KMS-11 (cell line): ENCODE measurements at regions not wholly inside any gene's neighbourhood (a gene's known extent, or its start where the extent isn't known, plus 50 kb on each side); places are given as distances from the start of the nearest gene placed in this dataset.

Experiments used
- H2AFZ ChIP-seq: fragments of 200-600 bp; sonication (generic); 2 replicates; pipeline ENCODE4 v1.6.1; 2016; ENCODE audit warnings: antibody characterized with exemption, mixed run types, low read depth
- H3K27ac ChIP-seq: fragments of 200-600 bp; sonication (generic); 2 replicates; pipeline ENCODE4 v1.6.1; 2016; ENCODE audit warnings: mild to moderate bottlenecking, mixed run types
- H3K27me3 ChIP-seq: fragments of 200-600 bp; sonication (generic); 2 replicates; pipeline ENCODE4 v1.6.1; 2017; ENCODE audit warnings: mild to moderate bottlenecking, low read depth, mixed run types, moderate library complexity; ENCODE audit not compliant: insufficient read depth
- H3K36me3 ChIP-seq: fragments of 200-600 bp; sonication (generic); 2 replicates; pipeline ENCODE4 v1.6.1; 2017; ENCODE audit warnings: mild to moderate bottlenecking, mixed run types; ENCODE audit not compliant: insufficient read depth
- H3K4me1 ChIP-seq: fragments of 200-600 bp; sonication (generic); 2 replicates; pipeline ENCODE4 v1.6.1; 2016; ENCODE audit warnings: mild to moderate bottlenecking, low read depth, mixed run types; ENCODE audit not compliant: poor library complexity, severe bottlenecking
- H3K4me2 ChIP-seq: fragments of 200-600 bp; sonication (generic); 2 replicates; pipeline ENCODE4 v1.7.0; 2016; ENCODE audit warnings: mild to moderate bottlenecking, mixed run types
- H3K4me3 ChIP-seq: fragments of 200-600 bp; sonication (generic); IDR thresholded peaks from 2 replicates; pipeline ENCODE4 v1.6.1; 2017; ENCODE audit warnings: low read depth, low read length, mixed read lengths; ENCODE audit not compliant: insufficient read depth
- H3K79me2 ChIP-seq: fragments of 200-600 bp; sonication (generic); 2 replicates; pipeline ENCODE4 v1.6.1; 2016; ENCODE audit warnings: low read depth, mixed run types; ENCODE audit not compliant: insufficient read depth
- H3K9ac ChIP-seq: fragments of 200-600 bp; sonication (generic); 2 replicates; pipeline ENCODE4 v1.6.1; 2016; ENCODE audit warnings: mild to moderate bottlenecking, mixed run types
- H4K20me1 ChIP-seq: fragments of 200-600 bp; sonication (generic); 2 replicates; pipeline ENCODE4 v1.6.1; 2016; ENCODE audit warnings: mild to moderate bottlenecking, mixed run types; ENCODE audit not compliant: insufficient read depth
- TF ChIP-seq, protein P1 (sequence below): fragments of 200-600 bp; sonication (generic); conservative IDR thresholded peaks from 2 replicates; pipeline ENCODE4 v1.6.1; 2017; ENCODE audit warnings: low read depth, mild to moderate bottlenecking, antibody characterized with exemption, low read length, moderate library complexity, mixed read lengths

DNA sequence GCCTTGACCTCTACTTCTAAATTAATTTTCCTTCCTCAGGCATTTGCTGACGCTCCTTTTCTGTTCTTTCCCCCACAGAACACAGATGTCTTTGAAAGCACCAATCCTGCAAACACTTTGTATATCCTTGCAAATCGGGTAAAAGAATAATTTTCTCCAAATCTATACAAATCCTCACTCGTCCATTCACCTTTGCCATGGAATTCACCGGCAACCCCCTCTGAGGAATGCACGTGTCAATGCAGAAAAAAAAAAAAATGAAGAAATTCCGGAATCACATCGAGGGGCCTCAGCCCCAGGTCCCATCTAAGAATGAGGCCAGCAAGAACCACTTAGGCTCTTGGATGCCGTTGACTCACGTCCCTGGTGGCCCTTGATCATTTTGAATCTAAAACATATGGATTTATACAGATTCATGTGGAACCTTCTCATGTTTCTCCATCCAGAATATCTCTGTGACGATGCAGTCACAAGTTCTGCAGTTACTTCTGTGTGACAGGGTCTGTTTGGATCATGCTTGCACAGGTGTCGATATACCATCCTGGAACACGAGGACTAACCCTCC lies 136.9 kb downstream of the RBFOX3 start:
- Histone ChIP-seq H3K79me2 (no peaks in the 10 kb centered on the region), H2AFZ (no peak overlapping the region), H3K4me2 (no peak overlapping the region), H3K4me3 (no peak overlapping the region), H4K20me1 (no peaks in the 10 kb centered on the region), H3K36me3 (no peaks in the 10 kb centered on the region), H3K4me1 (no peaks in the 10 kb centered on the region), H3K27me3 (peaks cover 89% of the 10 kb centered on the region), H3K27ac (no peak overlapping the region), H3K9ac (no peak overlapping the region)
- TF ChIP-seq, protein P1, sequence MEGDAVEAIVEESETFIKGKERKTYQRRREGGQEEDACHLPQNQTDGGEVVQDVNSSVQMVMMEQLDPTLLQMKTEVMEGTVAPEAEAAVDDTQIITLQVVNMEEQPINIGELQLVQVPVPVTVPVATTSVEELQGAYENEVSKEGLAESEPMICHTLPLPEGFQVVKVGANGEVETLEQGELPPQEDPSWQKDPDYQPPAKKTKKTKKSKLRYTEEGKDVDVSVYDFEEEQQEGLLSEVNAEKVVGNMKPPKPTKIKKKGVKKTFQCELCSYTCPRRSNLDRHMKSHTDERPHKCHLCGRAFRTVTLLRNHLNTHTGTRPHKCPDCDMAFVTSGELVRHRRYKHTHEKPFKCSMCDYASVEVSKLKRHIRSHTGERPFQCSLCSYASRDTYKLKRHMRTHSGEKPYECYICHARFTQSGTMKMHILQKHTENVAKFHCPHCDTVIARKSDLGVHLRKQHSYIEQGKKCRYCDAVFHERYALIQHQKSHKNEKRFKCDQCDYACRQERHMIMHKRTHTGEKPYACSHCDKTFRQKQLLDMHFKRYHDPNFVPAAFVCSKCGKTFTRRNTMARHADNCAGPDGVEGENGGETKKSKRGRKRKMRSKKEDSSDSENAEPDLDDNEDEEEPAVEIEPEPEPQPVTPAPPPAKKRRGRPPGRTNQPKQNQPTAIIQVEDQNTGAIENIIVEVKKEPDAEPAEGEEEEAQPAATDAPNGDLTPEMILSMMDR: no peak

DNA sequence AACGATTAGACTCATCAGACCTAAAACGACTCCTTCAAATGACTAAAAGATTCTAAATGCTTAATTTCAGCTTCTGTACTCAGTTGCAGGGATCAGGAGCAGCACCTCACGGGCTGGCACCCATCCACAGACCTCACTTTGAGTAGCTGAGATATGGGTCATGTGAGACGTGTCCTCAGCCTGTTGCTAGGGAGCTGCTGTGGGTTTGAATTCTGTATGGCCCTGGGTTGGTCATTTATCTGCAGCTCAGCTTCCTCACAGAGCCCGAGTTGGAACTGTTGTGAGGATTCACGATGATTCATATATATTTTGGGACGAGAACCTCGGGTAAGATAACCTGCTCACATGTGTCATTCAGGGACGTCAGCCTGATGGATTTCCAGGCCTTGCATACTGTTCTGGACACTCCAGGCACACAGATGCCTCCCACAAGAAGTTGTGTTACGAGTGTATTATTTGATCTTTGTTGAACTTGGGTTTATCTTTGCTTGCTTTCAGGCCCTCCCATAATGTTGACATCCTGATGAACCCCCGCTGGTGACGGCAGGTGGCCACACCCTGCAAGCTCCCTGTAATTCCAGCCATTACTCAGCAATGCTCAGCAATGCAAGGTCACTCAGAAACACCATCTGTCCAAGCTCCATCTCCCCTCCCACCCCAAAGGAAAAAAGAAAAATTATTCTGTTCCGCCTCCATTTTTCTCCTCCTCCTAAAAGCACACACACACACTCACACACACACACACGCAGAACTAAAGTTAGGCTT lies 137.6 kb downstream of the RBFOX3 start:
- Histone ChIP-seq H4K20me1 (no peaks in the 10 kb centered on the region), H3K9ac (no peak overlapping the region), H3K4me2 (no peak overlapping the region), H3K27ac (no peak overlapping the region), H3K27me3 (peaks cover 89% of the 10 kb centered on the region), H3K4me1 (no peaks in the 10 kb centered on the region), H2AFZ (no peak overlapping the region), H3K4me3 (no peak overlapping the region), H3K79me2 (no peaks in the 10 kb centered on the region), H3K36me3 (no peaks in the 10 kb centered on the region)
- TF ChIP-seq, protein P1: no peak

DNA sequence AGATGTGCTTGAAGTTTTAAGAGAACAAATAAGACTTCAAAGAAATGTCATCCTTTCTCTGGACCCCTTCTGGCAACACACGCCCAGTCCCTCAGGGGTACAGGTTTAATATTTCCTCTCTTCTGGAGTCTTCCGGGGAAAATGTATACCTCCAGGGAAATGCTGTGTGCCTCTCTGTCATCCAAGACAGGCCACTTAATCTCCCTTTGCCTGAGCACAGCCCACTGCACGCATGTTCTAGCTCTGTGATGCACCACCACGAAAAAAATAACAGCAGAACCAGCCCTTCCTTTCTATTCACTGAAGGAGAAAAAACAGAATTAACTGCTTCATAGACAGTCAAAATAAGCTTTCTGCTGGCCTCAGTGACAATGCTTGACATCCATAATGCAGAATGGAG lies 140.1 kb downstream of the RBFOX3 start:
- TF ChIP-seq, protein P1: no peak
- no peak overlapping the region for H3K4me2 ChIP-seq
- H3K36me3 ChIP-seq: no peaks in the 10 kb centered on the region
- no peaks in the 10 kb centered on the region for H3K79me2 ChIP-seq
- H2AFZ ChIP-seq: no peak overlapping the region
- peaks cover 91% of the 10 kb centered on the region for H3K27me3 ChIP-seq
- H3K4me3 ChIP-seq: no peak overlapping the region
- no peaks in the 10 kb centered on the region for H4K20me1 ChIP-seq
- no peak overlapping the region for H3K9ac ChIP-seq
- H3K27ac ChIP-seq: no peak overlapping the region
- H3K4me1 ChIP-seq: no peaks in the 10 kb centered on the region

DNA sequence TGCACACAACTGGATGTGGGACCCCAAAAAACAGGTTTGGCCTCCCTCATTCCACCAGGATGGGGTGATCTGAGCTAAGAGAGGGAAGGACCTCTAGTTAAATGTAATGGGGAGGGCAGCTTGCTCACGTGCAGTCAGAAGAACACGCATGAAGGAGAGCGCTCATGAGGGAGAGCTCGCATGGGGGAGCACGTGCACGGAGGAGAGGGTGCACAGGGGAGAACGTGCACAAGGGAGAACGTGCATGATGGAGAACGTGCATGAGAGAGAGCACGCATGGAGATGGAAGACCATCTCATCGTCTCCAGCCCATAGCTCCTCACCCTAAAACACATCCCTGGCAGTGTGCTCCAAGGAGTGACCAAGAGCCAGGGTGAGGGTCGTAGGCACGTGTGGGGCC lies 141.2 kb downstream of the RBFOX3 start:
- H3K79me2 ChIP-seq: no peaks in the 10 kb centered on the region
- no peak overlapping the region for H3K4me2 ChIP-seq
- H2AFZ ChIP-seq: no peak overlapping the region
- H4K20me1 ChIP-seq: no peaks in the 10 kb centered on the region
- no peak overlapping the region for H3K27ac ChIP-seq
- H3K4me1 ChIP-seq: no peaks in the 10 kb centered on the region
- H3K27me3 ChIP-seq: peaks cover 91% of the 10 kb centered on the region
- no peak overlapping the region for H3K4me3 ChIP-seq
- no peaks in the 10 kb centered on the region for H3K36me3 ChIP-seq
- no peak overlapping the region for H3K9ac ChIP-seq
- TF ChIP-seq, protein P1: no peak
